ENCODE measurements at regions not wholly inside any gene's neighbourhood (a gene's known extent, or its start where the extent isn't known, plus 50 kb on each side); places are given as distances from the start of the nearest gene placed in this dataset.

GRCh38 chr3:22988566-22988965 lies 214.6 kb upstream of the UBE2E2 start:
- no peaks in the 10 kb centered on the region for H3K36me3 ChIP-seq (ENCODE audit: control insufficient read depth in 2 of 2, extremely low read depth in 1 of 2, insufficient read depth in 2 of 2, low read length in 2 of 2)
- no peak overlapping the region for H2AFZ ChIP-seq (ENCODE audit: low read depth, low read length)
- DNase-seq (ENCODE audit: low read depth, low spot score), result no peak
- no peaks in the 10 kb centered on the region for H3K4me1 ChIP-seq (ENCODE audit: control insufficient read depth, extremely low read depth, insufficient read depth, low read length)
- intact Hi-C loops (cut with micrococcal nuclease), result no loop called here
- H3K4me3 ChIP-seq (replicated peaks in 1 of 3; ENCODE audit: insufficient read depth in 1 of 3, low read depth in 1 of 3, low read length in 3 of 3), result no peak overlapping the region
- H3K79me2 ChIP-seq (ENCODE audit: control insufficient read depth, insufficient read depth, low read length), result no peaks in the 10 kb centered on the region
- CTCF ChIA-PET, result no interaction called here
- no peaks in the 10 kb centered on the region for H3K9me3 ChIP-seq (replicated peaks; ENCODE audit: control insufficient read depth, insufficient read depth, low read length)
- no peak overlapping the region for H3K27ac ChIP-seq (ENCODE audit: insufficient read depth, low read depth, low read length)
- POLR2A ChIA-PET, result no interaction called here
- TF ChIP-seq MAX (IDR thresholded peaks at IDR 0.05; ENCODE audit: insufficient read depth, insufficient read length), result no peak
- no peak for TF ChIP-seq EZH2 (IDR thresholded peaks at IDR 0.05; ENCODE audit: borderline replicate concordance, low read depth, low read length, severe bottlenecking)
- no peak for TF ChIP-seq GATA2 (IDR thresholded peaks at IDR 0.05; ENCODE audit: insufficient read depth, insufficient read length, low read depth, low read length)
- TF ChIP-seq FOS (IDR thresholded peaks at IDR 0.05; ENCODE audit: borderline replicate concordance, insufficient read depth, low read length), result no peak
- TF ChIP-seq POLR2AphosphoS5 (IDR thresholded peaks at IDR 0.05; ENCODE audit: insufficient read depth, low read depth, low read length), result no peak
- no peak for TF ChIP-seq MYC (IDR thresholded peaks at IDR 0.05; ENCODE audit: low read depth, low read length)
- TF ChIP-seq JUN (IDR thresholded peaks at IDR 0.05; ENCODE audit: borderline replicate concordance, insufficient read depth, insufficient read length, low read depth), result no peak
- TF ChIP-seq POLR2A (IDR thresholded peaks at IDR 0.05; ENCODE audit: low read depth, low read length), result no peak
- TF ChIP-seq CTCF (IDR thresholded peaks at IDR 0.05; ENCODE audit: extremely low read depth in 1 of 2, insufficient read depth in 1 of 2, low read depth in 1 of 2, low read length in 2 of 2), result no peak
- no peak for FAIRE-seq
- H4K20me1 ChIP-seq (replicated peaks; ENCODE audit: control insufficient read depth, extremely low read depth, insufficient read depth, low read length), result no peaks in the 10 kb centered on the region
- H3K4me2 ChIP-seq (ENCODE audit: insufficient read depth, low read length), result no peak overlapping the region
- no peaks in the 10 kb centered on the region for H3K9me1 ChIP-seq (replicated peaks; ENCODE audit: control insufficient read depth, extremely low read depth, insufficient read depth, low read length)
- H3K27me3 ChIP-seq (ENCODE audit: control insufficient read depth in 2 of 2, insufficient read depth in 2 of 2, low read length in 2 of 2), result no peaks in the 10 kb centered on the region
- dilution Hi-C loops (cut with MboI; ENCODE audit: extremely low pct_ligation_motif_present, low sequenced_read_pairs), result no loop called here
- H3K9ac ChIP-seq (replicated peaks; ENCODE audit: extremely low read depth, insufficient read depth, low read length), result no peak overlapping the region
- no TSS peak for BruUV-seq (replicated peaks)

Measured in endothelial cell of umbilical vein (primary cell).